GM23248 (cell line): ENCODE measurements at regions not wholly inside any gene's neighbourhood (a gene's known extent, or its start where the extent isn't known, plus 50 kb on each side); places are given as distances from the start of the nearest gene placed in this dataset.

Experiments used
- EZH2 ChIP-seq: fragments of 200-600 bp; sonication (generic); IDR thresholded peaks from 2 replicates; pipeline ENCODE4 v1.6.1; 2018; ENCODE audit warnings: antibody characterized with exemption, mild to moderate bottlenecking; ENCODE audit not compliant: insufficient read depth, poor library complexity, severe bottlenecking
- EZH2phosphoT487 ChIP-seq: fragments of 200-600 bp; sonication (generic); IDR thresholded peaks from 2 replicates; pipeline ENCODE4 v1.6.1; 2018; ENCODE audit warnings: antibody characterized with exemption, moderate library complexity, mild to moderate bottlenecking, low read depth; ENCODE audit not compliant: insufficient read depth

- TF ChIP-seq EZH2 (no peak), EZH2phosphoT487 (no peak)
These were observed 59.5 kb upstream of the KDR start for GRCh38 chr4:55184600-55185523.
